HG03135 (cell line): ENCODE measurements at regions not wholly inside any gene's neighbourhood (a gene's known extent, or its start where the extent isn't known, plus 50 kb on each side); places are given as distances from the start of the nearest gene placed in this dataset.

Experiments used
- ATAC-seq: cut with Tn5 transposase; IDR thresholded peaks from one replicate; pipeline ENCODE4 v1.9.1; 2021; ENCODE audit warnings: mild to moderate bottlenecking, moderate library complexity; ENCODE audit not compliant: unreplicated experiment

DNA sequence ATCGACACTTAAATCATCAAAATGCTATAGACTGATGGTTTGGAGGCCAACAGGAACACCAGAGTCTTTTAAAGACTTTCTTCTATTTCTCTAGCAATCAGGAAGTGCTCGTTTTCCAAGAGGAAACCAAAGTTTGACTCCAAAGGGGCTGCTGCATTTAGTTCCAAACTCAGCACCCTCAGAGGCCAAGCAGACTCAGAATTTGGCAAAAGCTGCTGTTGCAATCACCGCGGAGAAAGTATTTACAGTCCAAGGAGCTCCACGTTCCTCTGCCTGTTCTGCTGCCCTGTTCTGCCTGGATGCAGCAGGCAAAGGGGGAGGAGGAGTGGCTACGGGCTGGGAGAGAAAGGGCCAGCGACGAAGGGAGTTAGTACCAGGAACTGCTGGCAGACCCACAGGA is 325.1 kb downstream of the BCL11B start:
- ATAC-seq, result no peak

DNA sequence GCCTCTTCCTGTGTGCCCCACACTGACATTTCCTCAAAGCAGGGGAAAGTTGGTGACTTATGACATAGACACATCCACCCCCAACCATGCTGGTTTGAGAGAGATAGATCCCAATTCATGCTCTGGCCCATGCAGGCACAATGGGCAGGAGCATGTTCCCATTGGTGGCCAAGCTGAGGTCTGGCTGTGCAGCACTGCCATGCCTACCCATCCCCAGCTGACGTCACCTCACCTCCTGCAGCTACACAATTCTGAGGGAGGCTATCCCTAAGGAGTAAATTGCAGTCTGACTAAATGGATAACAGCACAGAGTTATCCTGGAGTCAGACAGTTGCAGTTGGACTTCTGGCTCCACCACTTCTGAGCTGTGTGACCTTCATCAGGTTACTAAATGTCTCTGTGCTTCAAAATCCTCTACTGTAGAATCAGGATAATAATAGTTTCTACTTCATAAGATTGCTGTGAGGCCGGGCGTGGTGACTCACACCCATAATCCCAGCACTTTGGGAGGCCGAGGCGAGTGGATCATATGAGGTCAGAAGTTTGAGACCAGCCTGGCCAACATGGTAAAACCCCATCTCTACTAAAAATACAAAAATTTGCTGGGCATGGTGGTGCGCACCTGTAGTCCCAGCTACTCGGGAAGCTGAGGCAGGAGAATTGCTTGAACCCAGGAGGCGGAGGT is 323.9 kb downstream of the BCL11B start:
- no peak for ATAC-seq

DNA sequence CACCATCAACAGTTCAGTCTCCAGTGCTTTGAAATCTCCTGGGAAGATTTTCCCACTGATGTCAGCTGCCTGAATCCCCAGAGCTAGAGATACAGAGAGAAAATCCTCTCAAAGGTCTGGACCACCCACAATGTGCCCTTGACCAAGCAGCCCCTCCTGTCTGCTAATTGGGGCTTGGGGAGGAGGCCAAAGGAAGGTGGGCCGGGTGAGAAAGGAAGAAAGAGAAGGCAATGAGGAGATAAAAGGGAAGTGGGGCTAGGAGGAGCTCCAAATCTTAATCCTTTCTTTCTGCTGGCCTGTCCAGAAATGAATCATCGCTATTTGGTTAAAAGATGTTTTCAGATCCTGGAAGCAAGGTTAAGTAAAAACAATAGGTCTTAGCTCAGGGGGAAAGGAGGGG is 322.9 kb downstream of the BCL11B start:
- no peak for ATAC-seq

DNA sequence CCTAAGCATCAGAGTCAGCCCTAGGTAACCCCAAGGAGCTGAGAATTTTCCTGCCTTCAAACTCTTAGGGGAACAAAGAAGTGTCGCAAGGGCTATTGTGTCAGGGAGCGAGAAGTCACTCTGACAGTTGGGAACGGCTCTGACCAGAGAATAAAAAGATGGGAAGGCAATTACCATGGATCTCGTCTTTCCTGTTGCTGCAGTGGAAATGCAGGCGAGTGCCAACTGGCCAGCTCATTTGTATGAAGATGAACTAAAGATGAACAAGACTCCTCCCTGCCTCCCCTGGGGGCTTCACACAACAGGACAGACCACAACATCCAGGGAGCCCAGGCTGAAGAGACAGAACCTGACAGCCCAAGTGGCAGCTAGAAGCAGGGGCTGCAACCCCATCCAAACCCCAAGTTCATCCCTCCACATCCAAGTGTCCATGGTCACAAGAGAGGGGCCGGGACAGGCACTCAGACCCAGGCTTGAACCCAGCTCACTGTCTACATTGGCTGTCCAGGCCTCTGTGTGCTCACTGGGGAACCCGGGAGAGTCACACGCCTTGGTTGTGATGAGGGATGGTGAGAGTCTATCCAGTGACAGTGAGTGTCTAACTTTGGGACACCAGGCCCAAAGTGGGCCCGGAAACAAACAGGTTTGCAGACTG is 322.4 kb downstream of the BCL11B start:
- ATAC-seq, result no peak

DNA sequence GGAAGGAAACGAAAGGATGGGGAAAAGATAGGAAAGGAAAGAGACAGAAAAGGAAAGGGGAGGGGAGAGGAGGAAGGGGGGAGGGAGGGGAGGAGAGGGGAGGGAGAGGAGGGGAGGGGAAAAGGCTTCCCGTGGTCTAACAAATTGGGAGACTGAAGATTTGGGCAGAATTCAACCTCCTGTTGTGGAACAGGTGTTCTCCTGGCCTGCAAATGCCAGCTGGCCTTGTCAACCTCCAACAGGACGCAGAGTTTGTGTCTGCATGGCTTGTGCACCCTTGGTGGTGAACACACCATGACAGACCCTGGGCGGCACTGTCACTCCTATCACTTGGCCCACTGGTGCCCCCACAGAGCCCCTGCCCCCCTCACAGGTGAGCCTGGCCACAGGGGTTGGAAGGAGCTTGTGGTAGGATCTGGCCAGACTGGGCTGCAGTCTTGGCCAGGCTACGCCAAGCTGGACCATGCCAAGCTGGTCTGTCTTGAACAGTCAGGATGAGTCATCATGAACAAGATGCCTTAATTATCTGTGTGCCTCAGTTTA is 321.6 kb downstream of the BCL11B start:
- ATAC-seq, result no peak

DNA sequence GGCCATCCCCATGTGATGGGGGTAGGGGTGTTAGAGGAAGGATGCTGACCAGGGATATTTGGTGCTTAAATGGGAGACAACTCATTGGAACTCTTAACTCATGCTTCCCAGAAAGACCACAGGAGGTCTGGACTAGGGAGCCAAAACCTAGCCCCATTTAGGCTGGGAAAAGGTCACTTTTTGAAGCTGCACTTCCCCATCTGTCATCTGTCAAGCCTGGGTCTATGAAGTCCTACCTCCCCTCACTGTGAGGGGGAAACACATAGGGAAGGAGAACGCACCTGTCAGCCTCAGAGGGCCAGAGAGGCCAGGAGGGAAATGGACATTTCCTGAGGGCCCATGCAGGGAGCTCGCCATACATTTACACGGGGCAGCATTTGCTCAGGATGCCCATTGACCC is 321.0 kb downstream of the BCL11B start:
- no peak for ATAC-seq

DNA sequence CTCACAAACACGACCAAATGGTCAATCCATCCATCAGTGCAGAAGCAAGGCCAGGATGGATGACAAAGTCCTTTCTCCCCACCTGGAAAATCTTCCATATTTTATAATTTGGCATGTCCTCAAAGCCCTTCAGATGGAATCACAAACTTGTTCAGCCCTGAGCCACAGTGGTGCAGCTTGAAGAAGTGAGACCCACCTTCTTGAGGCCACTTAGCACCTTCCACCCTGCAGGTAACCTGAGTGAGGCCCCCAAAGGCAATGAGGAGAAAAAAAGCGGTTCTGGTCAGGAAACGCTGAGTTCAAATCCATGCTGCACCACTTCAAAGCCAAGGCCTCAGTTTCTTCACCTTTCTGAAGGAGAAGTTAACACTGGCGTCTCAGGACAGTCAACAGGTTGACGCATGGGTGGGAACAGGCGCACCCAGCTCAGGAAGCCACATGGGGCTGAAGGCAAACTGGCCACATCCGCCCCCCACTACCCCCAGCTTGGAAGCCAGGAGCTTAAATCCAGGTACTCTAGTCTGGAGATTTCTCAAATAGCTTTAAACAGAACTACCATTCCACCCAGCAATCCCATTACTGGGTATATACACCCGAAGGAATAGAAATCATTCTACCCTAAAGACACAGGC is 320.4 kb downstream of the BCL11B start:
- no peak for ATAC-seq

DNA sequence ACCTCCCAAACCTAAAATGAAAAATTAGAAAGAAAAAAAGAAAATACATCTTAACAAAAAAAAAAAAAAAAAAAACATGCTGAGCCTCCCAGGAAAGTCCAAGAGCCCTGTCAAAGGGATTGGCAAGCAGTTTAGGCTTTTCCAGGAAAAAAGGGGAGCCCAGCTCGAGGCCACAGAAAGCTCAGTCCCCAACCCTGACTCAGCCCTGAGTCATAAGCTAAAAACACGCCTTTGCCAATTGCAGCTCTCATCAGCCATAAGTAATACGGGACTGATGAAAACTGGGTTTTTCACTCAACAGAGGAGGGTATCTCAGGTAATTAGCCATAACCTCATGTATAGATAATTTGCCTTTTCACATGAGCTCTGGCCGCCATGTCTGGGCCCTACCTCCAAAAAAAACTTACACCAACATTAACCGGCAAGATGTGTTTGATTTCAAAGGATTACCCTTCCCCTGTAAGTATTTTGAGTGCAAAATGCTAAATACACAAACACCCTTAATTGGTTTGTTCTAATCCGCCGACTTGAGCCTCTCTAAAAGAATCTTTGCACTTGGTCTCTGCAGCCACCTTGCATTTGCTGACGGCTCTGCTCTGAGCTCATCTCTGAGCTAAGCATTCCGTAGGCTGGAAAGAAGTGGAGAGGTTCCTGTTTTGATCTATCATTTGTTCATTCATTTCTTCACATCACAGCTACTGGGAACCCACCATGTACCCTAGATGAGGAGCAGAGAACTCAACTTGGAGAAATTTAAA is 319.2 kb downstream of the BCL11B start:
- ATAC-seq, result no peak

DNA sequence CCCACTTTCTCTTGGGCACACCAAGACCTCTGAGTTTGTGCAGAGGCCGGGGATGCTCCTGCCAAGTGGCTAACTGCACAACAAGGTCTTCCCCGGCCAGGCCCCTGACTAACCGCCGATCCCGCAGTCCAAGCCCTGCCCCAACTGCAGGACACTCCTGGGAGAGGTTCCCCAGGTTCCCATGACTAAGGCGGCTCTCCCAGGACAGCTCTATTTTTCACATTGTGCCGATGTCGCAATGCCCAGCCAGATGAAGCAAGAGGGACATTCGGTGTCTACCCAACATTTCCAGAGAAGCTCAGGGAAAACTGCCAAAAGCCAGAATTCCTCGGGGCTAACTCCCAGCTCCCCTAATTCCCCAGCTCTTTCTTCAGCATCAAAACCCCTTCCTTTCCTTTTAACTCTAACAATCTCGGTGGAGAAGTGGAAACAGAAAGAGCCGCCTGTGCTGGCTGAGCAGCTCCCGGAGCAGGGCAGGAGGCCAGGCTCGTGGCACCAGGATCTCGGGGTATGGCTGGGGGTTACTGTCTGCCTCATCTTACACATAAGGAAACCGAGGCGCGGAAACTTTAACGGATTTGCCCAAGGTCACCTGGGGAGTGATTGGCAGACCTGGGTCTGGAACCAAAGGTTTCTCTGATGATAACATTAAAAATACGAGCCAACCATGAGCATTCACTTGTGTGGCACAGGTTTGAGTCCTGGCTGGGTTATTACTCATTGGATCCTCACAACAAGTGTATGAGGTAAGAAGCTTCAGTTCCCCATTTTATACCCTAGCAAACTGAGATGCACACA is 318.2 kb downstream of the BCL11B start:
- ATAC-seq, result no peak

DNA sequence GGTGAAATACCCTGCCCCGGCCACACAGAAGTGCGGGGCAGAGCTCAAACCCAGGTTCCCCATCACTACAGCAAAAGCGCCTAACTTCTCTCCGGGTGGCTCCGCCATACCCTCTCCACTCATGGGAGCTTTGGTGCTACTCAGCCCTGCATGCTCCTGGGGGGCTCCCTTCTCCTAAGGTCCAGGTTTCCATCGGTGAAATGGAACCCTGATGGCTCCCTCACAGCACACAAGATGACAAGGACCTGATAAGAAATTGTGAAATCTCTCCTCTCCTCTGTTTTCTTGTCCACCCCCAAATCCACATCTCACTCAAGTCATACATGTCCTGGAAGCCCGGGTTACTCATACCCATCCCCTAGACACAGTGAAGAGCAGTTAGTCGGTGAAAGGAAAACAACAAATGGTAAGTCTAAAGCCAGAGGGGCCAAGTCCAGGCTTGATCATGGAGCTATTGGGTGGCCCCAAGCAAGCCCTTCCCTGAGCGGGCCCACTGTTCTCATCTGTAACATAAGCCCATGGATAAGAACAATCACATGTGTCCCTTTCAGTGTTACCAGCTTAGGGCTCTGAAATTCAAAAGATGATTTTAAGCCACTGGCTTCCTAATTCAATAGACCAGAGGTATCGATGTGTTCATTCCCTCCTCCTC is 317.5 kb downstream of the BCL11B start:
- ATAC-seq, result no peak

DNA sequence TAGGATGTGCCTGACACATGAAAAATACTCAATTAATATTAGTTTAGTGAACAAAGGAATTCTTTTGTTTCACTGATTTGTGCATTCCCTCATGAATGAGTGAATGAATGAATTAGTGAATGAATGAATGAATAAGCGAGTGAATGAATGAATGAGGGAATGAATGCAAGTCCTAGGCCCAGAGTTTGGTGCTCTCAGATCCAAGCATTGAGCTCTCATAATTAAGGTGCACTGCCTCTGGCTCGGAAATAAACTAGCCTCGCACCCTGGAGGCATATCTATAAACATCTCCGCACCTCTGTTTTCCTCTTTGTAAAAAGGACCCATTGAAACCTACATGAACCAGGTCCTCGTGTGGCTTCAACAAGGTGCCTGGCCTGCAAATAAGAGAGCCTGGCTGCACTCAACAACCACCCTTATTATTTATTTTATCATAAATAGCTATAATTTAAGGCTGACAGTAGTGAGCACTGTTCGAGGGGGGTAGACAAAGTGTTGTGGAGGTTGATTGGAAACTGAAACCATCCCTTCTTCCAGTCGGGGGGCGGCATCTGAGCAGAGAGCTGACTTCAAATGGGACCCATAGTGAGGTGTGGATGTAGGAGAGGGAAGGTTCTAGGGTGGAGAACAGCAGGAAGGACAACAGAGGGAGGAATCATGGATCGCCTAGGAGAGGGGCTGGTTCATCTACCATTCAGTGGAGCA is 316.8 kb downstream of the BCL11B start:
- ATAC-seq, result no peak

DNA sequence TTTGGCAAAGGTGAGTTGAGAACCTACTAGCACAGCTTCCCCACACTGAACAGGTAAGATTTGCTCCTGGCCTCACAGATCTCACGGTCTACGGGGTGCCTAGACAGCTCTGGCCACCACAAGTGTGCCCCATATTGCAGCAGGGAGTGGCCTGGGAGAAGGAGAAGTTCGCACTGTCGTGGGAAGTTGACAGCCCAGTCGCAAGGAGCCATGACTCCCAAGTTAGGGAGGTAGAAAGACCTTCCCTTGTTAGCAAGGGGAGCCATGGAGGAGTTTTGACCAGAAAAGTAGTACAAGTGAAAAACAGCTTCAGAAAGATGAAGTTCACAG is 316.3 kb downstream of the BCL11B start:
- no peak for ATAC-seq

DNA sequence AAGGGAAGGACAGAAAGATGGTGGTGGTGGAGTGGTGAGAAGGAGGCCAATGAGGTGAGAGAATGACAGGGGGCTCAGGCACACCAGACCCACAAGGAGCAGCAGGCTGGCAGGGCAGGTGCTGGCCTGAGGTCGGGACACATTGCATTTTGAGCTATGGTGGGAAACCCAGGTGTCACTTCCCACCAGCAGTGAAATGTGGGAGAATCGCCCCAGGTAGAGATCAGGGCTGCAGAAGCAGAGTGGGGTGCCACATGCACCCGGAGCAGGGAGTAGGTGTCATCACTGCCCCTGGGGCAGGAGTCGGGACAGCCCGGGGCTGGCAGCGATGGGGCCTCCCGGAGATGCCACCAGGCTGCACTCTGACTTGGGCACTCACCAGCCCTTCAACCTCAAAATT is 315.8 kb downstream of the BCL11B start:
- ATAC-seq, result no peak

DNA sequence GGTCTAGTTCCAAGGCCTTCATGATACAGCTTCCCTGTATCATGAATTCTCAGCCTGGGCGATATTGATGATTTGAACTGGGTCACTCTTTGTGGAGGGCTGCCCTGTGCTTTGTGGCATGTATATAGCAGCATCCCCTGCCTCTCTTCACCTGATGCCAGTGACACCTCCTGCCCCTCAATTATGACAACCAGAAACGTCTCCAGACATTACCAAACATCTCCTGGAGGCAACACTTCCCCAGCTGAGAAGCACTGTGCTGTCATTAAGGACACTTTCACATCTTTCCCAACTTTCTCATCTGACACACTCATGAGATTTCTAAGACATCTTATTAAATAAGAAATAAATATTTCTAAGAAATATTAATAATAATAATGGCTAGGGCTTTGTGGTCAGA is 315.3 kb downstream of the BCL11B start:
- no peak for ATAC-seq

DNA sequence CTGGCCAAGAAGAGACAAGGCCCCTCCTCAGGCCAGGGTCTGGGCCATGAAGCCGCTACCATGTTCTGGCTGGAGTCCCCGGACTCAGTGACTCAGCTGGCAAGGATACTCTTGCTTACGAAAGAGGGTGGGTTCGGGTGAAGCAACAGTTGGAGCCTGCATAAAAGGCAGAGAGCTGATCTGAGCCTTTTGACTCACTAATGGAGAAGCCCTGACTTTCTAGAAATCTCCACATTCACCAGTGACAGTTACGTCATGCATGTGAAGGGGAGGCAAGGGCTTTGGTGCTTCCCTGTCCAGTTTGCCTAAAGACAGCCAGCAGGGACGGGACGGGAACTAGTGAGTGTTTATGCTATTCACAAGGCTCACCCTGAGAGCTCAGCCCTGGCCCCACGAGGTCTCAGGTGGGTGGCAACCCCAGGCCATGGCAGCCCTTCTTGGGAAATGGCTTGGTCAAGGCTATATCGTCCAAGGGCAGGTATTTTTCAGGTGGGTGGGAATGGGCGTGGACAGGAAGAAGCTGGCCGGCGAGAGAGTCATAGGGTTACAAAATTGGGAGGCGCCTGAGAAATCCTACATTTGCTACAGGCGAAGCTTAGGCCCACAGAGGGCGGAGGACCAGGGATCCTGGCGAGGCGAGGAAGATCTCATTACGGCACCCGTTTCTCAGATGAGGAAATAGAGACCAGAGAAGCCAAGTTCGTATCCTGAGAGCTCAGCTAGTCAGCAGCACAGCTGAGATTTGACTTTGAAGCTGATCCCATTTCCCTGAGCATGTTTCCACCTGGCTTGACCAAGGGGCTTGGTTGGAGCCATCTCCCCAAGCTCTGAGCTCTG is 314.6 kb downstream of the BCL11B start:
- ATAC-seq, result no peak

DNA sequence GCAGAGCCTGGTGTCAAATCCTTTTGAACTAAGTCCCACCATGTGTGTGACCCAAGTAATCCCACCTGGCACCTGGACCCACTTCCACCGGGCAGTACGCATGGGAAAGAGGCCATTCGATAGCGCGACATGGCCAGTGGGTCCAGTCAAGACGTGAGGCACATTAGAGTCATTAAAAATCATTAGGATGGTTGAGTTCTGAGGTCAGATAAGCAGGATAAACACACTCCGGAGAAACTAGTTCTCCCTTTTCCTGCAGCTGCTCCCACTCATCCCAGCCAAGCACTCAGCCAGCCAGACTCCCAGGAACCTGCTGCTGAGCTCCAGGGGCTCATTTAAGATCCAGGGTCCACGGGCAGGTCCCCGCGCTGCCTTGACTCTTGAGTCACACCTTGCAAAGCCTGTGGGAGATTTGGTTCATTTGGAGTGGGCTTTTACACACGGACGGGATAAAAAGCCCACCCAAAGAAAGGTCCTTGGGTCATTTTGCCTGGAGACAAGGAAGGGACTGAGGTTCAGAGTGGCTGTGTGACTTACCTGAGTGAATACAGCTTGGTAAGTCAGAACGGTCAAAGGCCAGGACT is 313.9 kb downstream of the BCL11B start:
- no peak for ATAC-seq

DNA sequence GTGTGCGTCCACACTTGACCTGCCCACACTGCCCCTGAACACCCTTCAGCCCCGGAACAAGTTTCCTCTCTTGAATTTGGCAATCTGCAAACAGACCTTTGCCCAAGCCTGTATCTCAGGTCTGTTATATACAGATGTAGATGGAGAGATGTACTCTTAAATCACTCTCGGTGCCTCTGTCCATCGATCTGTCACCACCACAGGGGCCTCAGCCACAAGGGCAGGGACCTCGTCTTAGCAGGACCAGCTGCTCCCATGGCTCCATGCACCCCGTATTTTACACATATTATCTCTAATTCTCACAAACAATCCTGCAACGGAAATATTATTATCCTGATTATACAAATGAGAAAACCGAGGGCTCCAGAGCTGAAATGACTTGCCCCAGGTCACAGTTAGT is 313.4 kb downstream of the BCL11B start:
- ATAC-seq, result no peak

DNA sequence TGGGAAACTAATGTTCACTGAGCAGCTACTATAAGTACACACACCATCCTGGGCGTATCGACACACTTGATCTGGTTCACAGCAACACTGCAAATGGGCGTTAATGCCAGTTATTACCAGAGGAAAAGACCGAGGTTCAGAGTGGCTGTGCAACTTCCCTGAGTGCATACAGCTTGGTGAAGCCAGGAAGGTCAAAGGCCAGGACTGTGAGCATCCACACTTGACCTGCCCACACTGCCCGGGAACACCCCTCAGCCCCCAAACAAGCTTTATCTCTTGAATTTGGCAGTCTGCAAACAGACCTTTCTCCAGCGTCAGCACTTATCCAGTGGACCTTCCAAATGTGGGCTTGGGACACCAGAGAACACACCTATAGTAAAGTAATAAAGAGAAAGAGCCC is 312.6 kb downstream of the BCL11B start:
- ATAC-seq, result no peak
